Transverse colon (tissue), 4 donors: ENCODE measurements at regions not wholly inside any gene's neighbourhood (a gene's known extent, or its start where the extent isn't known, plus 50 kb on each side); places are given as distances from the start of the nearest gene placed in this dataset.

Experiments
- DNase-seq: peaks from one replicate; pipeline ENCODE4 v3.0.0-alpha.2; 2019
- H3K27ac ChIP-seq, 4 donors: fragments of 200-600 bp; sonication (generic); 2 replicates each; pipeline ENCODE4 v1.5.1; 2016 to 2018; ENCODE audit warnings: inconsistent platforms in 4 of 4
- H3K27me3 ChIP-seq: fragments of 200-600 bp; sonication (generic); 2 replicates; pipeline ENCODE4 v1.5.1; 2017; ENCODE audit warnings: inconsistent platforms
- H3K36me3 ChIP-seq, 4 donors: fragments of 200-600 bp; sonication (generic); 2 replicates each; pipeline ENCODE4 v1.5.1; 2017 to 2019; ENCODE audit warnings: inconsistent platforms in 4 of 4
- H3K4me1 ChIP-seq, 4 donors: fragments of 200-600 bp; sonication (generic); 2 replicates each; pipeline ENCODE4 v1.5.1; 2017 to 2020; ENCODE audit warnings: inconsistent platforms in 4 of 4
- H3K4me3 ChIP-seq, 4 donors: fragments of 200-600 bp; sonication (generic); 1 replicate in 1 of 4; 2 replicates in 3 of 4; pipeline versions ENCODE4 v1.5.1 to v1.6.1; 2017 to 2019; ENCODE audit warnings: inconsistent platforms in 4 of 4
- H3K9me3 ChIP-seq, 2 donors: fragments of 200-600 bp; sonication (generic); 2 replicates each; pipeline ENCODE4 v1.5.1; 2017 to 2019; ENCODE audit warnings: inconsistent platforms in 2 of 2
- CTCF ChIP-seq, 5 experiments: fragments of 200-600 bp in 3 of 5; fragments of 450-650 bp in 2 of 5; sonication (generic) in 3 of 5; IDR thresholded peaks; 1 replicate in 2 of 5; 2 replicates in 3 of 5; pipeline ENCODE4 v1.5.1; 2016 to 2017; ENCODE audit warnings: antibody characterized with exemption in 5 of 5, inconsistent platforms in 3 of 5, mild to moderate bottlenecking in 2 of 5, moderate library complexity in 1 of 5
- EP300 ChIP-seq: sonication (generic); formaldehyde crosslinking; IDR thresholded peaks from one replicate; pipeline ENCODE4 v1.6.1; 2017; ENCODE audit warnings: antibody characterized with exemption, low read depth
- POLR2A ChIP-seq: fragments of 450-650 bp; IDR thresholded peaks from one replicate; pipeline ENCODE4 v1.6.1; 2016; ENCODE audit warnings: antibody characterized with exemption, mild to moderate bottlenecking, moderate library complexity
- POLR2AphosphoS5 ChIP-seq, 3 donors: sonication (generic); formaldehyde crosslinking; IDR thresholded peaks; one replicate each; pipeline ENCODE4 v1.6.1; 2016; ENCODE audit warnings: antibody characterized with exemption in 3 of 3
- WGBS, 2 donors: methylation state at CpG; one replicate each; pipeline ENCODE4 v1.1.5; 2018; ENCODE audit warnings: low coverage in 1 of 2; 5-methylcytosine and 5-hydroxymethylcytosine counted together
- in situ Hi-C, 4 donors: fragments of 200-750 bp; cut with MboI; loops; one replicate each; pipeline versions ENCODE4 v1.15.0 to v1.15.1; 2017; ENCODE audit warnings: low sequenced_read_pairs in 3 of 4, low pct_ligation_motif_present in 1 of 4, low pct_unique_long_range_greater_than_20kb in 1 of 4
- intact Hi-C: fragments of 100-400 bp; cut with DNase I; formaldehyde crosslinking; loops from one replicate; pipeline ENCODE4 v1.15.1; 2023; ENCODE audit warnings: low total_unique reads

GRCh38 chr6:28777147-28777461, 146.7 kb downstream of the TRIM27 start:
- Histone ChIP-seq H3K36me3 (no peaks in the 10 kb centered on the region), H3K4me1 (peaks cover 0 to 5% (median 2%) of the 10 kb centered on the region in 4 donors), H3K4me3 (no peak overlapping the region), H3K27ac (no peak overlapping the region), H3K9me3 (no peaks in the 10 kb centered on the region), H3K27me3 (peaks cover 100% of the 10 kb centered on the region)
- WGBS, 2 donors, result 19% methylated on average over 4 of the region's 4 CpGs; no CpG with 5 or more reads in 1 of the 2 donors
- DNase-seq, result no peak
- TF ChIP-seq CTCF (IDR thresholded peaks at IDR 0.05) (no peak), POLR2AphosphoS5 (IDR thresholded peaks at IDR 0.05) (no peak), POLR2A (no peak)
- intact Hi-C loops (no loop called here), in situ Hi-C loops (no loop called here)

GRCh38 chr6:28782113-28782673, 141.6 kb downstream of the TRIM27 start:
- Histone ChIP-seq H3K4me1 (no peaks in the 10 kb centered on the region), H3K36me3 (no peaks in the 10 kb centered on the region), H3K9me3 (no peaks in the 10 kb centered on the region), H3K27ac (no peak overlapping the region), H3K27me3 (peaks cover 100% of the 10 kb centered on the region), H3K4me3 (no peak overlapping the region)
- WGBS, 2 donors, result 32 to 33% methylated on average over 4 to 5 of the region's 5 CpGs
- DNase-seq, result no peak
- in situ Hi-C loops, result no loop called here
- intact Hi-C loops, result no loop called here
- no peak for TF ChIP-seq CTCF (IDR thresholded peaks at IDR 0.05)
- no peak for TF ChIP-seq POLR2AphosphoS5 (IDR thresholded peaks at IDR 0.05)
- no peak for TF ChIP-seq EP300
- no peak for TF ChIP-seq POLR2A

- Histone ChIP-seq H3K27me3 (peaks cover 100% of the 10 kb centered on the region), H3K4me1 (peaks cover 0 to 4% (median 2%) of the 10 kb centered on the region in 4 donors), H3K4me3 (no peak overlapping the region), H3K27ac (no peak overlapping the region), H3K9me3 (no peaks in the 10 kb centered on the region), H3K36me3 (no peaks in the 10 kb centered on the region)
- WGBS, 2 donors, result 23 to 41% methylated on average over 9 to 30 of the region's 30 CpGs
- no peak for DNase-seq
- TF ChIP-seq CTCF (IDR thresholded peaks at IDR 0.05) (no peak), POLR2AphosphoS5 (IDR thresholded peaks at IDR 0.05) (no peak), POLR2A (no peak), EP300 (no peak)
- intact Hi-C loops (no loop called here), in situ Hi-C loops (no loop called here)
These were observed 137.7 kb downstream of the TRIM27 start for GRCh38 chr6:28785962-28786679.

- peaks cover 0 to 3% of the 10 kb centered on the region in 2 donors for H3K9me3 ChIP-seq
- intact Hi-C loops, result no loop called here
- H3K4me1 ChIP-seq, result peaks cover 0 to 11% (median 2%) of the 10 kb centered on the region in 4 donors
- WGBS, 2 donors, result 12 to 21% methylated on average over 13 to 20 of the region's 20 CpGs
- no peak for DNase-seq
- no peaks in the 10 kb centered on the region for H3K36me3 ChIP-seq
- in situ Hi-C loops, result no loop called here
- H3K4me3 ChIP-seq, result peak overlapping the region in 2 of 4 donors; percentile 16 to 28
- no peak for TF ChIP-seq POLR2A
- TF ChIP-seq POLR2AphosphoS5 (IDR thresholded peaks at IDR 0.05), result no peak
- TF ChIP-seq CTCF (IDR thresholded peaks at IDR 0.05), result no peak
- TF ChIP-seq EP300, result no peak
- peaks cover 100% of the 10 kb centered on the region for H3K27me3 ChIP-seq
- no peak overlapping the region for H3K27ac ChIP-seq
These were observed 134.2 kb downstream of the TRIM27 start for GRCh38 chr6:28789553-28790083.
